Endothelial cell of umbilical vein (primary cell): ENCODE measurements at regions not wholly inside any gene's neighbourhood (a gene's known extent, or its start where the extent isn't known, plus 50 kb on each side); places are given as distances from the start of the nearest gene placed in this dataset.

Experiments
- BruUV-seq: library from RNA; stranded (reverse); fragments of 400-500 nt; replicated peaks from 2 replicates; lab custom pipeline; 2021; lab: Mats Ljungman, UMichigan
- CTCF ChIA-PET: fragments of 300-600, 350-600 bp; sonication (Branson Sonifier 250); formaldehyde crosslinking; loops from one replicate; lab custom pipeline; 2021; ENCODE audit warnings: antibody characterized with exemption, inconsistent platforms; lab: Charles Lee
- POLR2A ChIA-PET: fragments of 300-600, 350-600 bp; sonication (Branson Sonifier 250); formaldehyde crosslinking; loops from one replicate; lab custom pipeline; 2021; ENCODE audit warnings: antibody characterized with exemption, inconsistent platforms; lab: Charles Lee
- DNase-seq: peaks from one replicate; pipeline ENCODE4 v3.0.0-alpha.2; 2011; ENCODE audit warnings: low read depth, low spot score
- FAIRE-seq: peaks from 2 replicates; lab custom pipeline; 2011; peaks lifted over from hg19 to GRCh38; lab: Jason Lieb, UNC
- H2AFZ ChIP-seq: 2 replicates; pipeline ENCODE4 v1.6.0; 2012; ENCODE audit warnings: low read depth, low read length, control low read depth, inconsistent platforms
- H3K27ac ChIP-seq: 2 replicates; pipeline ENCODE4 v1.5.1; 2011; ENCODE audit warnings: low read depth, mild to moderate bottlenecking, control low read depth, low read length, moderate library complexity; ENCODE audit not compliant: insufficient read depth
- H3K27me3 ChIP-seq, 2 experiments: 2 replicates each; pipeline versions ENCODE4 v1.6.0 to v1.6.1; 2011; ENCODE audit warnings: low read length in 2 of 2, mixed read lengths in 1 of 2; ENCODE audit not compliant: control insufficient read depth in 2 of 2, insufficient read depth in 2 of 2
- H3K36me3 ChIP-seq, 2 experiments: 2 replicates in 1 of 2; 3 replicates in 1 of 2; pipeline ENCODE4 v1.5.1; 2011; ENCODE audit warnings: low read length in 2 of 2, mild to moderate bottlenecking in 1 of 2, moderate library complexity in 1 of 2; ENCODE audit not compliant: control insufficient read depth in 2 of 2, insufficient read depth in 2 of 2; ENCODE audit errors: extremely low read depth in 1 of 2
- H3K4me1 ChIP-seq: 3 replicates; pipeline ENCODE4 v1.5.1; 2011; ENCODE audit warnings: mild to moderate bottlenecking, low read length; ENCODE audit not compliant: control insufficient read depth, insufficient read depth; ENCODE audit errors: extremely low read depth
- H3K4me2 ChIP-seq: 2 replicates; pipeline ENCODE4 v1.6.1; 2011; ENCODE audit warnings: low read length, control low read depth, mixed read lengths; ENCODE audit not compliant: insufficient read depth
- H3K4me3 ChIP-seq, 3 experiments: fragments of 200-600 bp in 1 of 3; sonication (generic), shearing (Covaris generic) in 1 of 3; replicated peaks in 1 of 3; 2 replicates each; pipeline ENCODE4 v1.5.1; 2011 to 2016; ENCODE audit warnings: control low read depth in 3 of 3, low read length in 3 of 3, mild to moderate bottlenecking in 2 of 3, inconsistent platforms in 1 of 3, low read depth in 1 of 3, moderate library complexity in 1 of 3; ENCODE audit not compliant: insufficient read depth in 1 of 3
- H3K79me2 ChIP-seq: 2 replicates; pipeline ENCODE4 v1.6.0; 2012; ENCODE audit warnings: low read length, inconsistent platforms; ENCODE audit not compliant: control insufficient read depth, insufficient read depth
- H3K9ac ChIP-seq: replicated peaks from 2 replicates; pipeline ENCODE3; 2011; ENCODE audit warnings: low read length, control low read depth; ENCODE audit not compliant: insufficient read depth; ENCODE audit errors: extremely low read depth
- H3K9me1 ChIP-seq: replicated peaks from 3 replicates; pipeline ENCODE4 v1.6.0; 2011; ENCODE audit warnings: mild to moderate bottlenecking, low read length; ENCODE audit not compliant: control insufficient read depth, insufficient read depth; ENCODE audit errors: extremely low read depth
- H3K9me3 ChIP-seq: replicated peaks from 2 replicates; pipeline ENCODE4 v1.5.1; 2012; ENCODE audit warnings: low read length, inconsistent platforms; ENCODE audit not compliant: control insufficient read depth, insufficient read depth
- H4K20me1 ChIP-seq: replicated peaks from 2 replicates; pipeline ENCODE3; 2011; ENCODE audit warnings: mild to moderate bottlenecking, low read length; ENCODE audit not compliant: control insufficient read depth, insufficient read depth; ENCODE audit errors: extremely low read depth
- CTCF ChIP-seq, 2 donors: IDR thresholded peaks; 1 replicate in 1 of 2; 2 replicates in 1 of 2; pipeline ENCODE4 v1.5.1; 2011; ENCODE audit warnings: low read length in 2 of 2, mild to moderate bottlenecking in 2 of 2, moderate library complexity in 2 of 2, control low read depth in 1 of 2, inconsistent platforms in 1 of 2, low read depth in 1 of 2; ENCODE audit not compliant: insufficient read depth in 1 of 2; ENCODE audit errors: extremely low read depth in 1 of 2
- EZH2 ChIP-seq: IDR thresholded peaks from 2 replicates; pipeline ENCODE4 v1.6.1; 2012; ENCODE audit warnings: borderline replicate concordance, low read depth, mild to moderate bottlenecking, moderate library complexity, low read length, inconsistent platforms; ENCODE audit not compliant: severe bottlenecking
- FOS ChIP-seq: IDR thresholded peaks from 2 replicates; pipeline ENCODE4 v1.6.1; 2011; ENCODE audit warnings: mild to moderate bottlenecking, low read length, moderate library complexity, borderline replicate concordance; ENCODE audit not compliant: insufficient read depth
- GATA2 ChIP-seq: IDR thresholded peaks from 2 replicates; pipeline ENCODE4 v1.7.0; 2011; ENCODE audit warnings: low read depth, mild to moderate bottlenecking, moderate library complexity, mixed read lengths, low read length; ENCODE audit not compliant: insufficient read length, insufficient read depth
- JUN ChIP-seq: IDR thresholded peaks from 2 replicates; pipeline ENCODE4 v1.6.1; 2011; ENCODE audit warnings: borderline replicate concordance, low read depth; ENCODE audit not compliant: insufficient read length, insufficient read depth
- MYC ChIP-seq: IDR thresholded peaks from one replicate; pipeline ENCODE4 v1.6.1; 2011; ENCODE audit warnings: mild to moderate bottlenecking, low read depth, low read length
- POLR2A ChIP-seq: IDR thresholded peaks from 2 replicates; pipeline ENCODE4 v1.6.1; 2012; ENCODE audit warnings: low read depth, mild to moderate bottlenecking, control low read depth, low read length
- POLR2AphosphoS5 ChIP-seq: IDR thresholded peaks from 2 replicates; pipeline ENCODE4 v1.6.1; 2012; ENCODE audit warnings: low read depth, mild to moderate bottlenecking, control low read depth, low read length, moderate library complexity; ENCODE audit not compliant: insufficient read depth
- dilution Hi-C: fragments of 300-500 bp; cut with MboI; formaldehyde crosslinking; loops from one replicate; pipeline ENCODE4 v1.15.0; 2019; ENCODE audit warnings: low sequenced_read_pairs; ENCODE audit not compliant: extremely low pct_ligation_motif_present
- intact Hi-C: fragments of 100-400 bp; cut with micrococcal nuclease; formaldehyde crosslinking; loops from one replicate; pipeline ENCODE4 v1.10.0; 2022
- TF ChIP-seq, protein P1 (sequence below): IDR thresholded peaks from 2 replicates; pipeline ENCODE4 v1.6.1; 2011; ENCODE audit not compliant: insufficient read depth, insufficient read length

DNA sequence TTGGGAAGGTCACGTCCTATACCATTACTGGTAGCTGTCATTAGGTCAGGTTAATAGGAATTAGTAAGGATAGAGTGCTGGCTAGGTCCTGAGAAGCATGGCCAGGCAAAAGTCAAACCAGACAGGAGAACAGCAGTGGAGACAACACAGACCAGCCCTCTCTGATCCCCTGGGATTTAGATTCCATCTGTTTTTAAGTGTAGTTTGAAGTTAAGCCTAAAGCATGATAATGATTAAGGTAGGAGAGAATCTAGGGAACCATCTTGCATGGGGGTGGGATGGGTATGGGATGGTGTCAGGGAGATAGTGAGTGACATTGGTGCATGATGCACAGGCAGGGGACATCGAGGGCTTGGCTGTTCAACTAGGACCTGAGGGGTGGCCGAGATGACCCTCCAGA is 96.6 kb downstream of the MYCN start:
- dilution Hi-C loops: no loop called here
- TF ChIP-seq MYC (no peak), POLR2A (no peak), POLR2AphosphoS5 (no peak), CTCF (IDR thresholded peaks at IDR 0.05; ENCODE audit: extremely low read depth in 1 of 2, insufficient read depth in 1 of 2, low read depth in 1 of 2, low read length in 2 of 2) (no peak), JUN (no peak), EZH2 (no peak), GATA2 (no peak), FOS (no peak)
- TF ChIP-seq, protein P1, sequence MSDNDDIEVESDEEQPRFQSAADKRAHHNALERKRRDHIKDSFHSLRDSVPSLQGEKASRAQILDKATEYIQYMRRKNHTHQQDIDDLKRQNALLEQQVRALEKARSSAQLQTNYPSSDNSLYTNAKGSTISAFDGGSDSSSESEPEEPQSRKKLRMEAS: no peak
- no TSS peak for BruUV-seq
- Histone ChIP-seq H3K4me2 (no peak overlapping the region), H3K9ac (no peak overlapping the region), H3K4me1 (no peaks in the 10 kb centered on the region), H3K9me1 (no peaks in the 10 kb centered on the region), H3K79me2 (no peaks in the 10 kb centered on the region), H3K9me3 (no peaks in the 10 kb centered on the region), H3K4me3 (no peak overlapping the region), H3K27me3 (no peaks in the 10 kb centered on the region), H3K36me3 (no peaks in the 10 kb centered on the region), H3K27ac (no peak overlapping the region), H4K20me1 (no peaks in the 10 kb centered on the region), H2AFZ (no peak overlapping the region)
- ChIA-PET POLR2A (no interaction called here), CTCF (no interaction called here)
- intact Hi-C loops: no loop called here
- no peak for FAIRE-seq
- no peak for DNase-seq
